SHP77 (cell line): ENCODE measurements at regions not wholly inside any gene's neighbourhood (a gene's known extent, or its start where the extent isn't known, plus 50 kb on each side); places are given as distances from the start of the nearest gene placed in this dataset.
"Not testable (repeated sequence)": the region's sequence is repeated elsewhere in the genome, so short reads cannot be mapped to it uniquely, and the experiment has no call there.

ENCODE experiments used
- DNase-seq, 2 experiments: peaks; one replicate each; lab custom pipeline; 2025; lab: John Stamatoyannopoulos, UW

- no peak for DNase-seq
Measured at GRCh38 chr12:47348206-47348605, 268.4 kb upstream of the AMIGO2 start.

GRCh38 chr12:47346251-47347019, 266.7 kb upstream of the AMIGO2 start:
- DNase-seq = no peak

GRCh38 chr12:47343684-47344567, 264.2 kb upstream of the AMIGO2 start:
- no peak for DNase-seq

GRCh38 chr12:47340411-47341015, 260.8 kb upstream of the AMIGO2 start:
- no peak for DNase-seq

- no peak for DNase-seq
Measured at GRCh38 chr12:47337581-47337980, 257.8 kb upstream of the AMIGO2 start.

GRCh38 chr12:47333271-47333858, 253.6 kb upstream of the AMIGO2 start:
- not testable (repeated sequence) for DNase-seq

- DNase-seq = no peak
Measured at GRCh38 chr12:47328831-47329545, 249.2 kb upstream of the AMIGO2 start.

GRCh38 chr12:47326190-47326589, 246.4 kb upstream of the AMIGO2 start:
- no peak for DNase-seq

- DNase-seq = no peak
Measured at GRCh38 chr12:47323802-47324201, 244.0 kb upstream of the AMIGO2 start.

GRCh38 chr12:47321436-47321835, 241.7 kb upstream of the AMIGO2 start:
- no peak for DNase-seq

- DNase-seq = no peak
Measured at GRCh38 chr12:47319746-47320145, 240.0 kb upstream of the AMIGO2 start.

GRCh38 chr12:47318963-47319362, 239.2 kb upstream of the AMIGO2 start:
- no peak for DNase-seq

GRCh38 chr12:47317175-47317915, 237.6 kb upstream of the AMIGO2 start:
- DNase-seq = no peak

GRCh38 chr12:47316609-47317049, 236.9 kb upstream of the AMIGO2 start:
- no peak for DNase-seq

GRCh38 chr12:47314996-47315395, 235.2 kb upstream of the AMIGO2 start:
- no peak for DNase-seq

- no peak for DNase-seq
Measured at GRCh38 chr12:47312808-47313426, 233.2 kb upstream of the AMIGO2 start.

- DNase-seq = no peak
Measured at GRCh38 chr12:47312147-47312546, 232.4 kb upstream of the AMIGO2 start.

GRCh38 chr12:47311568-47311967, 231.8 kb upstream of the AMIGO2 start:
- no peak for DNase-seq

GRCh38 chr12:47311010-47311409, 231.3 kb upstream of the AMIGO2 start:
- DNase-seq = no peak

- no peak for DNase-seq
Measured at GRCh38 chr12:47308672-47309071, 228.9 kb upstream of the AMIGO2 start.
